CD4-positive, alpha-beta T cell (primary cell): ENCODE measurements at regions not wholly inside any gene's neighbourhood (a gene's known extent, or its start where the extent isn't known, plus 50 kb on each side); places are given as distances from the start of the nearest gene placed in this dataset.

Experiments used
- ATAC-seq: fragments of 200-7000 bp; cut with Tn5 transposase; one replicate; pipeline ENCODE4 v1.10.0; 2022; ENCODE audit warnings: mild to moderate bottlenecking; ENCODE audit not compliant: poor library complexity
- CTCF ChIA-PET: fragments of 350-600 bp; sonication (Branson Sonifier 250); formaldehyde crosslinking; loops from one replicate; lab custom pipeline; 2021; ENCODE audit warnings: antibody characterized with exemption, inconsistent platforms; lab: Charles Lee
- POLR2A ChIA-PET: fragments of 350-600 bp; sonication (Branson Sonifier 250); formaldehyde crosslinking; loops from one replicate; lab custom pipeline; 2021; ENCODE audit warnings: antibody characterized with exemption, inconsistent platforms; lab: Charles Lee
- DNase-seq, 14 experiments: peaks; one replicate each; pipeline ENCODE4 v3.0.0-alpha.2; 2013 to 2020; ENCODE audit warnings: mixed read lengths in 2 of 14
- H3K27ac ChIP-seq, 2 donors: one replicate each; pipeline versions ENCODE4 v1.5.1 to v1.7.0; 2013; ENCODE audit warnings: low read length in 2 of 2, low read depth in 1 of 2, mild to moderate bottlenecking in 1 of 2
- H3K27me3 ChIP-seq, 2 experiments: 1 replicate in 1 of 2; 2 replicates in 1 of 2; pipeline versions ENCODE4 v1.6.1 to v1.7.0; 2013; ENCODE audit warnings: low read length in 2 of 2, control low read depth in 1 of 2, mild to moderate bottlenecking in 1 of 2, moderate library complexity in 1 of 2; ENCODE audit not compliant: insufficient read depth in 2 of 2, control insufficient read depth in 1 of 2
- H3K36me3 ChIP-seq: one replicate; pipeline ENCODE4 v1.6.1; 2013; ENCODE audit warnings: low read length, control low read depth; ENCODE audit not compliant: insufficient read depth
- H3K4me1 ChIP-seq: one replicate; pipeline ENCODE4 v1.6.1; 2013; ENCODE audit warnings: low read length, control low read depth; ENCODE audit not compliant: insufficient read depth
- H3K4me3 ChIP-seq: one replicate; pipeline ENCODE4 v1.5.1; 2013; ENCODE audit warnings: mild to moderate bottlenecking, low read length, moderate library complexity
- H3K9me3 ChIP-seq, 2 experiments: 1 replicate in 1 of 2; 2 replicates in 1 of 2; pipeline versions ENCODE4 v1.6.1 to v1.7.0; 2013; ENCODE audit warnings: low read length in 2 of 2, mild to moderate bottlenecking in 2 of 2, control low read depth in 1 of 2, moderate library complexity in 1 of 2; ENCODE audit not compliant: control insufficient read depth in 1 of 2, insufficient read depth in 1 of 2
- H3K27ac Mint-ChIP-seq: one replicate; pipeline ENCODE4 v1.8.0; 2020; ENCODE audit warnings: mixed read lengths
- H3K27me3 Mint-ChIP-seq: one replicate; pipeline ENCODE4 v1.8.0; 2021; ENCODE audit warnings: mixed read lengths
- H3K36me3 Mint-ChIP-seq: one replicate; pipeline ENCODE4 v1.8.0; 2021; ENCODE audit warnings: low read depth, mixed read lengths
- H3K4me1 Mint-ChIP-seq: one replicate; pipeline ENCODE4 v1.8.0; 2021; ENCODE audit warnings: low read depth, mixed read lengths
- H3K4me3 Mint-ChIP-seq: one replicate; pipeline ENCODE4 v1.8.0; 2020; ENCODE audit warnings: mild to moderate bottlenecking, mixed read lengths
- H3K9me3 Mint-ChIP-seq: one replicate; pipeline ENCODE4 v1.8.0; 2020; ENCODE audit warnings: mixed read lengths
- intact Hi-C, 2 experiments: fragments of 100-400 bp; cut with DNase I in 1 of 2; cut with micrococcal nuclease in 1 of 2; formaldehyde crosslinking; loops; one replicate each; pipeline versions ENCODE4 v1.15.1 to v1.9.0; 2023 to 2025; cut with DNase I, micrococcal nuclease
- TF ChIP-seq, protein P1 (sequence below): fragments of 200-600 bp; IDR thresholded peaks from one replicate; pipeline ENCODE4 v1.8.0; 2022; ENCODE audit warnings: antibody characterized with exemption, mild to moderate bottlenecking

DNA sequence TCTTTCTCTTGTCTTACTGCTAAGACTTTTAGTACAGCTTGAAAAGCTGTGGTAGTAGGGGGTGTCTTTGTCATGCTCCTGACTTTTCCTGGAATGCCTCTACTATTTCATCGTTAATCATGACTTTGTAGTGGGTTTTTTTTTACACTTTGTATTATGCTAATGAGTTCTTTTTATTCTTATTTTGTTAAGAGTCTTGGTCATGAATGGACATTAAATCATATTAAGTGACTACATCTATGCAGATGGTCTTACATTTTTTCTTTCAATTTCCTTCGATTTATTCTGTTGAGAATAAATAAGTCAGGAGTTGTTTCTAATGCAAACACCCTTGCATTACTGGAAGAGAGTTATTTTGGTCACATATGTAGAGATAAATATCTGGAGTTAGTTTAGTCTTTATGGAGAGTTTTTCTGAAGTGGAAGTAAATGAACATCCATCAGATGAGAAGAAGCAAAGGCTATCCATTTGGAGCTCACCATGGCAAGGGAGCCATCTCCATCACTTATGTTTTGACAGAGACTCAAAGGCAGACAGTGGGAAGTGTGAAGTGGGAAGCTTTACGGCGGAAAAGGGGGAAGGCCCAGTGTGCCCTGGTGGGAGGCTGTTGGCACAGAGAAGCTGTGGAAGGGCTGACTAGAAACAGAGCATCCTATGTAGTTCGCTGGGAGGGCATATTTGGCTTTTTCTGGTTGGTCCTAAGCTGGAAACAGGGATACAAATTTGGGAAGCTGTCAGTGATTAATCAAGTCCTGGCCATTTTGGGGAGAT is 73.1 kb upstream of the PRR23E start:
- intact Hi-C loops: no loop called here
- H3K27me3 ChIP-seq: peaks cover 7 to 14% of the 10 kb centered on the region in 2 experiments
- peaks cover 0 to 4% of the 10 kb centered on the region in 2 experiments for H3K9me3 ChIP-seq
- H3K4me1 ChIP-seq: no peaks in the 10 kb centered on the region
- Mint-ChIP-seq H3K4me1 (no peaks in the 10 kb centered on the region), H3K36me3 (no peaks in the 10 kb centered on the region), H3K27ac (no peak overlapping the region), H3K27me3 (peaks cover 22% of the 10 kb centered on the region), H3K4me3 (no peak overlapping the region), H3K9me3 (no peaks in the 10 kb centered on the region)
- ChIA-PET CTCF (no interaction called here), POLR2A (no interaction called here)
- no peak overlapping the region for H3K27ac ChIP-seq
- TF ChIP-seq, protein P1, sequence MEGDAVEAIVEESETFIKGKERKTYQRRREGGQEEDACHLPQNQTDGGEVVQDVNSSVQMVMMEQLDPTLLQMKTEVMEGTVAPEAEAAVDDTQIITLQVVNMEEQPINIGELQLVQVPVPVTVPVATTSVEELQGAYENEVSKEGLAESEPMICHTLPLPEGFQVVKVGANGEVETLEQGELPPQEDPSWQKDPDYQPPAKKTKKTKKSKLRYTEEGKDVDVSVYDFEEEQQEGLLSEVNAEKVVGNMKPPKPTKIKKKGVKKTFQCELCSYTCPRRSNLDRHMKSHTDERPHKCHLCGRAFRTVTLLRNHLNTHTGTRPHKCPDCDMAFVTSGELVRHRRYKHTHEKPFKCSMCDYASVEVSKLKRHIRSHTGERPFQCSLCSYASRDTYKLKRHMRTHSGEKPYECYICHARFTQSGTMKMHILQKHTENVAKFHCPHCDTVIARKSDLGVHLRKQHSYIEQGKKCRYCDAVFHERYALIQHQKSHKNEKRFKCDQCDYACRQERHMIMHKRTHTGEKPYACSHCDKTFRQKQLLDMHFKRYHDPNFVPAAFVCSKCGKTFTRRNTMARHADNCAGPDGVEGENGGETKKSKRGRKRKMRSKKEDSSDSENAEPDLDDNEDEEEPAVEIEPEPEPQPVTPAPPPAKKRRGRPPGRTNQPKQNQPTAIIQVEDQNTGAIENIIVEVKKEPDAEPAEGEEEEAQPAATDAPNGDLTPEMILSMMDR: no peak
- no peaks in the 10 kb centered on the region for H3K36me3 ChIP-seq
- H3K4me3 ChIP-seq: no peak overlapping the region
- DNase-seq: no peak
- ATAC-seq: no peak

DNA sequence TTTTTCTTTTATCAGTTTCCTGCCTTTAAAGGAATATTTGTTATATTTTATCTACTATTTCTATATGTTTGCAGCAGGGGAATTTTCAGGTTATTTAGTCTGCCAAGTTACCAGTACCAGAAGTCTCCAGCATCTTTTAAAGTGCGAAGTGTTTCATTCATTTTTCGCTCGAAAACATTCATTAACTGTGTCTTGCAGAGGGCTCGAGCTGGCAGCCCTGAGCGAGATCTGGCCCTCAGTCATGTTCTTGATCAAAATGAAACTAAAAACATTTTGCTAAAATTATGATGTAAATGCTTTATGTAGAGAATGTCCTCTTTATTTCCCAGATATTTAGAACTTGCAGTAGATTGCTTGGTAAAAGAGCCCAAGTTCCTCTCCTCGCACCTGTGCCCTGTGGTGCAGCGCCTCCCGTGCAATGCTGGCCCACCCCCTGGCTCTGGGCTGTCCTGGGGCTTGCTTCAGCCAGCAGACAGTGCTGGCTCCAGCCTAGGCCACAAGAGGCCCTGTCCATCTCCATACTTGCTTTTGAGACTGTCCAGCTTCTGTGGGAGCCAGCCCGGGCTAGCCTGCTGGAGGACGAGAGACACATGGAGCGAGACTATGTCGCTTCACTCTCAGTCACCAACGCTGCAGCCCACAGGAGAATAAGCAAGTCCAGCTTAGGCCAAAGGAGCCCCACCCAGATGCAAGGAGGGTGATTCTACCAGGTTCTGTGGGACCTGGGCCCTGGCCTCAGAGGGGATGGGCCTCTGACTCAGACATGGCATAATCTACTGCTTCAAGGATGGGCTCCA is 71.9 kb upstream of the PRR23E start:
- intact Hi-C loops: no loop called here
- H3K4me3 ChIP-seq: no peak overlapping the region
- POLR2A ChIA-PET: no interaction called here

DNA sequence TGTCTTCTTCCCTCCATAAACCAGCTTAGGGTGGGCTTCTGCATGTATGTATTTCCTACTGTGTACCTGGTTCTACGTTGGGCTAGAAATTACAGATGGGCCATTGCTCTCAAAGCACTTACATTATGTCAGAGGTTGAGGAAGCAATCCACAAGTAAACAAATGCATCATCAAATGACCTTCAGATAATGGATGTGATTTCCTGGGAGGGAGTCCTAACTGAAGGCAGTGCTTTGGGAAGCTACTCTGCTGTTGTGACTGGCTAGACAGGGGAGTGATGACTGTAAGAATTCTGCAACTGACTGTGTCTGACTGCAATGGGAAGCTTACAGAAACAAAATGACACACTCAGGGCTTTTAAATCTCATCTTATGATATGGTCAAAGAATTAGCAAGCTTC is 71.0 kb upstream of the PRR23E start:
- Mint-ChIP-seq H3K36me3 (no peaks in the 10 kb centered on the region), H3K27me3 (peaks cover 22% of the 10 kb centered on the region)
- ATAC-seq: no peak

More for the DNA sequence above, 71.9 kb upstream of the PRR23E start:
- Histone ChIP-seq H3K4me1 (no peaks in the 10 kb centered on the region), H3K27ac (no peak overlapping the region), H3K36me3 (no peaks in the 10 kb centered on the region), H3K27me3 (peaks cover 14% of the 10 kb centered on the region in 2 experiments), H3K9me3 (peaks cover 0 to 4% of the 10 kb centered on the region in 2 experiments)
- DNase-seq (no peak), ATAC-seq (no peak)
- H3K27me3 Mint-ChIP-seq: peaks cover 22% of the 10 kb centered on the region
- TF ChIP-seq, protein P1: no peak
- no peaks in the 10 kb centered on the region for H3K36me3 Mint-ChIP-seq
- no peaks in the 10 kb centered on the region for H3K4me1 Mint-ChIP-seq
- no peaks in the 10 kb centered on the region for H3K9me3 Mint-ChIP-seq
- CTCF ChIA-PET: no interaction called here
- H3K27ac Mint-ChIP-seq: no peak overlapping the region
- H3K4me3 Mint-ChIP-seq: no peak overlapping the region

More for the DNA sequence above, 71.0 kb upstream of the PRR23E start:
- Histone ChIP-seq H3K27ac (no peak overlapping the region), H3K4me1 (no peaks in the 10 kb centered on the region), H3K4me3 (no peak overlapping the region), H3K36me3 (no peaks in the 10 kb centered on the region), H3K9me3 (peaks cover 0 to 4% of the 10 kb centered on the region in 2 experiments), H3K27me3 (peaks cover 14% of the 10 kb centered on the region in 2 experiments)
- ChIA-PET POLR2A (no interaction called here), CTCF (no interaction called here)
- no peak for DNase-seq
- intact Hi-C loops: no loop called here
- H3K27ac Mint-ChIP-seq: no peak overlapping the region
- TF ChIP-seq, protein P1: no peak
- no peak overlapping the region for H3K4me3 Mint-ChIP-seq
- no peaks in the 10 kb centered on the region for H3K4me1 Mint-ChIP-seq
- H3K9me3 Mint-ChIP-seq: no peaks in the 10 kb centered on the region
